ENCODE measurements at regions not wholly inside any gene's neighbourhood (a gene's known extent, or its start where the extent isn't known, plus 50 kb on each side); places are given as distances from the start of the nearest gene placed in this dataset.
A peak's percentile ranks its signal among the peaks of the same experiment; 100 is the strongest.

GRCh38 chr14:34024768-34025144 lies 73.9 kb upstream of the EGLN3 start:
- H2AFZ ChIP-seq (ENCODE audit: low read depth, low read length) = no peak overlapping the region
- peaks cover 9% of the 10 kb centered on the region for H3K27me3 ChIP-seq (ENCODE audit: insufficient read depth, low read length)
- H3K9me3 ChIP-seq (ENCODE audit: low read length) = no peaks in the 10 kb centered on the region
- H3K4me1 ChIP-seq (ENCODE audit: insufficient read depth, low read length) = no peaks in the 10 kb centered on the region
- no peaks in the 10 kb centered on the region for H3K36me3 ChIP-seq (ENCODE audit: insufficient read depth, low read length)
- no peak overlapping the region for H3K4me3 ChIP-seq (ENCODE audit: low read length)

- no peak overlapping the region for H3K4me3 ChIP-seq (ENCODE audit: low read length)
- no peaks in the 10 kb centered on the region for H3K9me3 ChIP-seq (ENCODE audit: low read length)
- H3K4me1 ChIP-seq (ENCODE audit: insufficient read depth, low read length) = no peaks in the 10 kb centered on the region
- peaks cover 16% of the 10 kb centered on the region for H3K27me3 ChIP-seq (ENCODE audit: insufficient read depth, low read length)
- H3K36me3 ChIP-seq (ENCODE audit: insufficient read depth, low read length) = no peaks in the 10 kb centered on the region
- no peak overlapping the region for H2AFZ ChIP-seq (ENCODE audit: low read depth, low read length)
Observed at GRCh38 chr14:34023824-34024767, 73.2 kb upstream of the EGLN3 start.

- Histone ChIP-seq H2AFZ (ENCODE audit: low read depth, low read length) (no peak overlapping the region), H3K36me3 (ENCODE audit: insufficient read depth, low read length) (no peaks in the 10 kb centered on the region), H3K4me3 (ENCODE audit: low read length) (no peak overlapping the region), H3K9me3 (ENCODE audit: low read length) (no peaks in the 10 kb centered on the region), H3K27me3 (ENCODE audit: insufficient read depth, low read length) (peaks cover 21% of the 10 kb centered on the region), H3K4me1 (ENCODE audit: insufficient read depth, low read length) (peaks cover 9% of the 10 kb centered on the region)
Observed at GRCh38 chr14:34021096-34021495, 70.2 kb upstream of the EGLN3 start.

GRCh38 chr14:34020014-34020413 lies 69.1 kb upstream of the EGLN3 start:
- Histone ChIP-seq H3K27me3 (ENCODE audit: insufficient read depth, low read length) (peaks cover 21% of the 10 kb centered on the region), H2AFZ (ENCODE audit: low read depth, low read length) (no peak overlapping the region), H3K9me3 (ENCODE audit: low read length) (no peaks in the 10 kb centered on the region), H3K36me3 (ENCODE audit: insufficient read depth, low read length) (no peaks in the 10 kb centered on the region), H3K4me3 (ENCODE audit: low read length) (no peak overlapping the region), H3K4me1 (ENCODE audit: insufficient read depth, low read length) (peaks cover 9% of the 10 kb centered on the region)

- Histone ChIP-seq H3K27me3 (ENCODE audit: insufficient read depth, low read length) (peaks cover 21% of the 10 kb centered on the region), H3K36me3 (ENCODE audit: insufficient read depth, low read length) (no peaks in the 10 kb centered on the region), H3K9me3 (ENCODE audit: low read length) (no peaks in the 10 kb centered on the region), H3K4me3 (ENCODE audit: low read length) (peak overlapping the region; percentile 27), H2AFZ (ENCODE audit: low read depth, low read length) (no peak overlapping the region), H3K4me1 (ENCODE audit: insufficient read depth, low read length) (peaks cover 9% of the 10 kb centered on the region)
Observed at GRCh38 chr14:34018564-34019244, 67.8 kb upstream of the EGLN3 start.

GRCh38 chr14:34018125-34018524 lies 67.3 kb upstream of the EGLN3 start:
- Histone ChIP-seq H2AFZ (ENCODE audit: low read depth, low read length) (no peak overlapping the region), H3K36me3 (ENCODE audit: insufficient read depth, low read length) (no peaks in the 10 kb centered on the region), H3K9me3 (ENCODE audit: low read length) (no peaks in the 10 kb centered on the region), H3K4me1 (ENCODE audit: insufficient read depth, low read length) (peaks cover 9% of the 10 kb centered on the region), H3K4me3 (ENCODE audit: low read length) (peak overlapping the region; percentile 27), H3K27me3 (ENCODE audit: insufficient read depth, low read length) (peaks cover 21% of the 10 kb centered on the region)

- Histone ChIP-seq H3K4me1 (ENCODE audit: insufficient read depth, low read length) (peaks cover 9% of the 10 kb centered on the region), H3K9me3 (ENCODE audit: low read length) (no peaks in the 10 kb centered on the region), H2AFZ (ENCODE audit: low read depth, low read length) (no peak overlapping the region), H3K27me3 (ENCODE audit: insufficient read depth, low read length) (peaks cover 14% of the 10 kb centered on the region), H3K4me3 (ENCODE audit: low read length) (no peak overlapping the region), H3K36me3 (ENCODE audit: insufficient read depth, low read length) (no peaks in the 10 kb centered on the region)
Observed at GRCh38 chr14:34015383-34015782, 64.5 kb upstream of the EGLN3 start.

- Histone ChIP-seq H3K4me3 (ENCODE audit: low read length) (no peak overlapping the region), H3K9me3 (ENCODE audit: low read length) (no peaks in the 10 kb centered on the region), H3K4me1 (ENCODE audit: insufficient read depth, low read length) (peaks cover 9% of the 10 kb centered on the region), H3K27me3 (ENCODE audit: insufficient read depth, low read length) (peaks cover 12% of the 10 kb centered on the region), H3K36me3 (ENCODE audit: insufficient read depth, low read length) (no peaks in the 10 kb centered on the region), H2AFZ (ENCODE audit: low read depth, low read length) (no peak overlapping the region)
Observed at GRCh38 chr14:34014936-34015335, 64.1 kb upstream of the EGLN3 start.

- Histone ChIP-seq H3K9me3 (ENCODE audit: low read length) (no peaks in the 10 kb centered on the region), H2AFZ (ENCODE audit: low read depth, low read length) (no peak overlapping the region), H3K4me3 (ENCODE audit: low read length) (no peak overlapping the region), H3K27me3 (ENCODE audit: insufficient read depth, low read length) (peaks cover 3% of the 10 kb centered on the region), H3K36me3 (ENCODE audit: insufficient read depth, low read length) (no peaks in the 10 kb centered on the region), H3K4me1 (ENCODE audit: insufficient read depth, low read length) (peaks cover 5% of the 10 kb centered on the region)
Observed at GRCh38 chr14:34013721-34014060, 62.8 kb upstream of the EGLN3 start.

- no peak overlapping the region for H3K4me3 ChIP-seq (ENCODE audit: low read length)
- no peaks in the 10 kb centered on the region for H3K27me3 ChIP-seq (ENCODE audit: insufficient read depth, low read length)
- no peaks in the 10 kb centered on the region for H3K9me3 ChIP-seq (ENCODE audit: low read length)
- no peak overlapping the region for H2AFZ ChIP-seq (ENCODE audit: low read depth, low read length)
- H3K4me1 ChIP-seq (ENCODE audit: insufficient read depth, low read length) = no peaks in the 10 kb centered on the region
- no peaks in the 10 kb centered on the region for H3K36me3 ChIP-seq (ENCODE audit: insufficient read depth, low read length)
Observed at GRCh38 chr14:34012978-34013720, 62.3 kb upstream of the EGLN3 start.

- H3K9me3 ChIP-seq (ENCODE audit: low read length) = no peaks in the 10 kb centered on the region
- no peak overlapping the region for H2AFZ ChIP-seq (ENCODE audit: low read depth, low read length)
- no peaks in the 10 kb centered on the region for H3K27me3 ChIP-seq (ENCODE audit: insufficient read depth, low read length)
- no peaks in the 10 kb centered on the region for H3K36me3 ChIP-seq (ENCODE audit: insufficient read depth, low read length)
- no peaks in the 10 kb centered on the region for H3K4me1 ChIP-seq (ENCODE audit: insufficient read depth, low read length)
- no peak overlapping the region for H3K4me3 ChIP-seq (ENCODE audit: low read length)
Observed at GRCh38 chr14:34012369-34012768, 61.5 kb upstream of the EGLN3 start.

- Histone ChIP-seq H3K36me3 (ENCODE audit: insufficient read depth, low read length) (no peaks in the 10 kb centered on the region), H3K9me3 (ENCODE audit: low read length) (no peaks in the 10 kb centered on the region), H3K4me1 (ENCODE audit: insufficient read depth, low read length) (no peaks in the 10 kb centered on the region), H2AFZ (ENCODE audit: low read depth, low read length) (no peak overlapping the region), H3K27me3 (ENCODE audit: insufficient read depth, low read length) (no peaks in the 10 kb centered on the region), H3K4me3 (ENCODE audit: low read length) (no peak overlapping the region)
Observed at GRCh38 chr14:34009956-34010355, 59.1 kb upstream of the EGLN3 start.

- no peaks in the 10 kb centered on the region for H3K9me3 ChIP-seq (ENCODE audit: low read length)
- no peaks in the 10 kb centered on the region for H3K4me1 ChIP-seq (ENCODE audit: insufficient read depth, low read length)
- peaks cover 4% of the 10 kb centered on the region for H3K27me3 ChIP-seq (ENCODE audit: insufficient read depth, low read length)
- H3K4me3 ChIP-seq (ENCODE audit: low read length) = no peak overlapping the region
- no peaks in the 10 kb centered on the region for H3K36me3 ChIP-seq (ENCODE audit: insufficient read depth, low read length)
- no peak overlapping the region for H2AFZ ChIP-seq (ENCODE audit: low read depth, low read length)
Observed at GRCh38 chr14:34007902-34008301, 57.0 kb upstream of the EGLN3 start.
